Stimulated activated CD8-positive, alpha-beta memory T cell treated with anti-CD3 and anti-CD28 coated beads, Interleukin-12 subunit alpha, Interleukin-12 subunit beta, amount 100 ng/mL, for 4 hours (primary cell): ENCODE measurements at regions not wholly inside any gene's neighbourhood (a gene's known extent, or its start where the extent isn't known, plus 50 kb on each side); places are given as distances from the start of the nearest gene placed in this dataset.
A peak's percentile ranks its signal among the peaks of the same experiment; 100 is the strongest.
"Not testable (repeated sequence)": the region's sequence is repeated elsewhere in the genome, so short reads cannot be mapped to it uniquely, and the experiment has no call there.

Source experiments
- DNase-seq: peaks from one replicate; pipeline ENCODE4 v3.0.0-alpha.2; 2020; ENCODE audit warnings: low read depth

DNA sequence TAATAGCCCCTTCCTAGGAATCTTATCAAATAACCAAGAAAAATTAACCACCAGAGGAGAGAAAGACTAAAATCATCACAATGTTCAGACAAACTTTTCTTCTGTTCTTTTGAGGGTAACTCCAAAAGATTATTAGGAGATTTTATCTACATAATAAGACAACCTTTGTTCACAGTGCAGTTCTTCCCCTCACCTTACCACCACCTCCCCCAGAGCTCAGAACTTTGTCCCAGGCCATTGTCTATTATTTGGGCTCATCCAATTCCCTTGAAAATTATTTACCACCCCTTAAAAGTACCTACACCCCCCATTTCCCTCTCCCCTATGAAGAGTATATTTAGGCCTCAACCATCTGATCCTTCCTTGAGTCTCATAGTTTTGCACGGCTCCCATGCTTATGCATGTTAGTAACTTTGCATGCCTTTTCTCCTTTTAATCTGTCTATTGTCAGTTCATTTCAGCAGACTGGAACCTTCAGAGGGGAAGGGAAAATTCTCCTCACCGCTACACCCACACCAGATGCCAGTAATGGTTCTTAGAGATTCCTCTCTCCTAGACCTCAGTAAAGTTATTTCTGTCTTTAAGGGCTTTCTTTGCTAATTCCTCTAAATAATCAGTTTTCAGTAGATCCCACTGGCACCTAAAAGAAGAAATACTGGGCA lies 234.9 kb downstream of the SKIDA1 start:
- DNase-seq, result no peak

DNA sequence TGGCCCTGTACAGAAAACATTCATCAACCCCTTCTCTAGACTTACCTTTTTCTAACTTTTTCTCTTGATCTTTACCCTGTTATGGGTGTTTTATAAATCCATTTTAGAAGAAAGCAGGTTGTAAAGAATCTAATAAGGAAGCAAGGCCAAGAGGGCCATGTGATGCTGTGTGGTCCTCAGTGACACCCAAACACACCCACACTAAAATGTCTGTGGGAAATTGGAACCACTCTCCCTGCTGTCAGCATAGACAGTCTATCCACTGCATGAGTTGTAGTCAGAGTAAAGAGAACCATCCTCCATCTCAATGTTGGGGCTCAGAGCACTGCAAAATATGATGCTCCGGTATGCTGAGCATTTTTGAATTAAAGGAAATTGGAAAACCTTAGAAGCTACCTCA lies 235.5 kb downstream of the SKIDA1 start:
- DNase-seq, result no peak

DNA sequence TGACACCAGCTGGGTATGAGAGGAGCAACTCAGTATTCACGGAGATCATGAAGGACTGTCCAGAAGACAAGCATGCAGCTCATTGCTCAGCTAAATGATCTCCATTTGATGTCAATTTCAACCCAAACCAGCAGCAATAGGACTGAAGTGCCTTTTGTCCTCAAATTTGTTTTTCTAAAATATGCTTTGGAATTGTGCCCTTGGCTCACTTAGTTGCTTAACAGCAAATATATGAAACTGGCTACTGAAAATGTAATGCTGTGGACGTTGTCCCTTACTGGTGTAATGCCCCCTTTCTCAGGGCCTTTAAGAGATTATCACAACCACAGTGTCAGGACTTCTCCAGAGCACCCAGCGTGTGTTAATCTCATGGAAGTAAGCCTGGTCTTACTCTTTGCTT lies 236.2 kb downstream of the SKIDA1 start:
- DNase-seq, result no peak

DNA sequence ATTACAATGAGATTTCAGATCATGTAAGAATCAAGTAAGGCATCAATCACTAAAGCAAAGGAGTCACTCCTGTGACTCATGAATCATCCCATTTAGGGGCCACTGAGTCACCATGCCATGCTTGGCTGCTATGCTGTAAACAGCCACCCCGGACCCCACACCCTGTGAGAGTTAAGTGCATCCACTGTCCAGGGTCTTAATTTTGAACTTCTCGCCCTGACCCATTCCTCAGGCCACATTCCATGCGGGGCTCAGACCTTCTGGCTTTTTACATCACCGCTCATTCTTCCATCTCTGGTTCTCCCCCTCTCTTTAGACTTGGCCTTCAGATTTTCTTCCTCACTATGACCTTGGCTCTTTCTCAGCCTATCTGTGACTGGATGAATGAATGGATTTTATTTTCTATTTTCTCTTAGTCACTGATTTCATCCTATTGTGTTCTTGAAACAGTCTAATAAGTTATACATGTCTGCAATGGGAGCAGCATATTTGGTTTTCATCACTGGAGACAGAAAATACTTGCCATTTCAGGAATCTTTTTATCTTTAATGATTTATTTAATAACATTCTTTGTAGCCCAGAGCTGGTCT lies 239.6 kb downstream of the SKIDA1 start:
- DNase-seq, result no peak

DNA sequence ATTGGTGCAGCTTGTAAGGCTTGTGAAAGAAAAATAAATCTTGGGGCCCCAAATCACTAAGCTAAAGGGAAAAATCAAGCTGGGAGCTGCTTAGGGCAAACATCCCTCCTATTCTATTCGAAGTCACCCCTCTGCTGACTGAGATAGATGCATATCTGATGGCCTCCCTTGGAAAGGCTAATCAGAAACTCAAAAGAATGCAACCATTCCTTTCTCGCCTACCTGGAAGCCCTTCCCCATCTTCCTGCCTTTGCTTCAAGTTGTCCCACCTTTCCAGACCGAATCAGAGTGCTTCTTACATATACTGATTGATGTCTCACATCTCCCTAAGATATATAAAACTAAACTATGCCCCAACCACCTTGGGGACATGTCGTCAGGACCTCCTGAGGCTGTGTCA lies 240.3 kb downstream of the SKIDA1 start:
- no peak for DNase-seq

DNA sequence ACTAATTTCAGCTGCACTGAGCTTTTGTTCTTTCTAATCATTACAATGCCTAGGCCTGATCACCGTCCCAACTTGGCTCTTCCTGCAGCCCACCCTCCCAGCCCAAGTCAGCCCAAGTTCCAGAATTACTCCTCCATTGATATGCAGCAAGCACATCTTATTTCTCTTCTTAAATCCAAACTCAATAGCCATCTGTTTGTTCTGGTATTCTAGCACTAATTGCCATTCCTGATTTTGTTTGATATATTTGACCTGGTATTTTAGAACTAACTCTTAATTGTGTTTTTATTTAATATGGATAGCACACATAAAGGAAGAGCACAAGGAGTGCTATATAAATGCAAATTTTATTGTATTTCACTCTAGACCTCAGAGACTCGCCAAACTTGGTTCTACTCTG lies 241.2 kb downstream of the SKIDA1 start:
- no peak for DNase-seq

DNA sequence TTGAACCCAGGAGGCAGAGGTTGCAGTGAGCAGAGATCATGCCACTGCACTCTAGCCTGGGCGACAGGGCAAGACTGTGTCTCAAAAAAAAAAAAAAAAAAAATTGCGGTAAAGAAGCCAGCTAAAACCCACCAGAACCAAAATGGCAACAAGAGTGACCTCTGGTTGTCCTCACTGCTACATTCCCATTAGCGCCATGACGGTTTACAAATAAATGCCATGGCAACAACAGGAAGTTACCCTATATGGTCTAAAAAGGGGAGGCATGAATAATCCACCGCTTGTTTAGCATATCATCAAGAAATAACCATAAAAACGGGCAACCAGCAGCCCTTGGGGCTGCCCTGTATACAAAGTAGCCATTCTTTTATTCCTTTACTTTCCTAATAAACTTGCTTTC lies 242.4 kb downstream of the SKIDA1 start:
- DNase-seq, result not testable (repeated sequence)

DNA sequence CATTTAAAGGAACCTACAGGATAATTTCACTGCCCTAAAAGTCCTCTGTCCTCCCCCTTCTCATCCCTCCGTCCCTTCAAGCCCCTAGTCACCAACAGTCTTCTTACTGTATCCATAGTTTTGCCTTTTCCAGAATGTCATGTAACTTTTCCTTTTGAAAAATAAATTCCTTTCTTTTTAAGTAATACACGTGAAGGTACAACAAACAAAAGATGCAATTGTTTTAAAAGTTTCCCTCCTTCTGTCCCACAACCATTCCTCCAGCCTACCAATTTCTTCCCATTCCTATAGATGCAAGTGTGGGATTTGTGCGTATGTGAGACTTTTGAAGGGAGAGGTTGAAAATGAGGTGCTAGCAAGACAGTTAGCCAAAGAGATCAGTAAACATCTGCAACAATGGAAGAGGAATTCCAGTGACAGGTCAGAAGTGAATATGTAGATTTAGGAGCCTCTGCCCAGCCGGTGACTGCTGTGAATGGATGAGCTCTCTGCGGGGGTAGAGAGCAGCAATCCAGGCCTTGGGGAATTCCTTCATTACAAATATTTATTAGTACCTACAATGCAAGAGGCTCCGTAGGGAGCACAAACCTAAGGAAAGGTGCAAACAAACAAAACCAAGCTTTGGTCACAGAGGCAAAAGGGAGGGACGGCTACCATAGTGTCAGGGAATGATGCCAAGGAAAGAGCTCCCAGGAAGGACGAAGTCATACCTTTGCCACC lies 243.6 kb downstream of the SKIDA1 start:
- DNase-seq, result no peak

DNA sequence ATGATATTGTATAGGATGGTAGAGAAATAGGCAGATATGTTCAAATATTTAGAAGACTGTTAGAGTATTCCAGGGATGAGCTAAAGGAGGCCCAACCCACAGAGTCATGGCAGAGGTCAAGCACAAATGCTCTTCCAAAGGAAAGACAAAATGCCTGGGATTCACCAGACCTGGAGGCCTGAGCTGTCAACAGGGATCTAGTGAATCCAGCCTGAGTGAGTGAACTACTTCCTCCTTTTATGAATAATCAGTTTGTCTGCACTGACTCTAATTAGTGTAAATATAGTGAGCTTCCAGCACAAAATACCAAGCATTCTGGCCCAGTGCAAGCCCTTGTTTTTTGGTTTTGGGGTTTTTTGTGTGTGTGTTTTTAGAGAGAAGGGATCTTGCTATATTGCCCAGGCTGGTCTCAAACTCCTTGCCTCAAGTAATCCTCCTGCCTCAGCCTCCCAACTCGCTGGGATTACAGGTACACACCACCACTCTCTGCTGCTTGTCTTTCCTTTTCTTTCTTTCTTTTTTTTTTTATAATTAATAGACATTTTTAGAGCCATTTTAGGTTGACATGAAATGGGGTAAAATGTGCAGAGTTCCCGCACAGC lies 244.4 kb downstream of the SKIDA1 start:
- no peak for DNase-seq

DNA sequence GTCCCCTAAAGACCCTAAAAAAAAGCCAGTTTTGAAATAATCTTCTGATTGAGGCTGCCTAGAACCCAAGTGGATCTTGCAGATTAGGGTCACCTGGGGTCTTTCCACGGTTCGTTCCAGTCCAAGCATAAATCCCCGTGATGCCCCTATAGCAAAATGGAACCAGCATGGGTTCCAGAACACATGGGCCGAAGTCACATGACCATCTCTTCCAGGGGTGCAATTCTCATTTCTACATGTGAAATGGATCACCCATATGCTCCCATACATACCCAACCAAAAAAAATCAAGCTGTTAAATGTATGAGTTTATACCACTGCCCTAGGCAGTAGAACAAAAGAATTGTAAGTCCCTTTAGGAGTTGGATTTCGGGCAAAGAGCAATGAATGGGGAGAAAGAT lies 245.4 kb downstream of the SKIDA1 start:
- DNase-seq, result no peak

DNA sequence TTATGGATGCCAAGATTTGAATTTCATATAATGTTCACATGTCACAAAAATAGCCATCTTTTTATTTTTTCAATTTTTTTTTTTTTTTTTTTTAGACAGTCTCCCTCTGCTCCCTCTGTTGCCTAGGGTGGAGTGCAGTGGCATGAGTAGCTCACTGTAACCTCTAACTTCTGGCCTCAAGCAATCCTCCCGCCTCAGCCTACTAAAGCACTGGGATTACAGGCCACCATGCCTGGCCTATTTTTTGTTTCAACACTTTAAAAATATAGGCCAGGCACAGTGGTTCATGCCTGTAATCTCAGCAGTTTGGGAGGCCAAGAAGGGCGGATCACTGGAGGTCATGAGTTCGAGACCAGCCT lies 246.3 kb downstream of the SKIDA1 start:
- no peak for DNase-seq

DNA sequence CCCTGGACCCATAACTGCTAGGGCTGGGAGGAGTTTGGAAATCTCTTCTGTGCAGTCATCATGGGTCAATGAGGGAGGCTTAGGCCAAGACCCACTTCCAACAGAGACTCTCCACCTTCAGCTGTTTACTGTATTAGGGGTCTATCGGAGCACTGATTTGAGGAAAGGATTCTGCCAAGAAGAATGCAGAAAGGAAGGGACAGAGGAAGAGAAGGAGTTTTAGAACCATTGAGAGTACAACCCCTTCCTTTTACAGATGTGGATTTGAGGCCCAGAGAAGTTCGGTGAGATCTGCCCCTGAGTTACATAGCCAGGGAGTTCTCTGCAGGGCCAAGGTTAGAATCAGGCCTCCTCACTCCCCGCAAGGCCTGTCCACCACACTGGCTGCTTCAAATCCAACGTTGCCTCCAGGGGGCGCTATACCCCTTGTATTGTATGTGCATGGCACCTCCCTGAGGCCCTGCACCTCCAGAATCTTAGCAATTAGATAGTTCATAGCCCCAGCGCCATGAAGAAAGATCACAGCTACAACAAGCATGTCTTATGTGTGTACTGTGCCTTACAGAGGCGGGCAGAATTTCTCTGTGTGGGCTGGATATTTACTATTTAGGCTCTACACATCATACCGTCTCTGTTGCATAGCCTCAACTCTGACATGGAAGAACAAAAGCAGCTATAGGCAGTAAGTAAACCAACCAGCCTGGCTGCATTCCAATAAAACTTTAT lies 246.8 kb downstream of the SKIDA1 start:
- DNase-seq, result peak; percentile 1

DNA sequence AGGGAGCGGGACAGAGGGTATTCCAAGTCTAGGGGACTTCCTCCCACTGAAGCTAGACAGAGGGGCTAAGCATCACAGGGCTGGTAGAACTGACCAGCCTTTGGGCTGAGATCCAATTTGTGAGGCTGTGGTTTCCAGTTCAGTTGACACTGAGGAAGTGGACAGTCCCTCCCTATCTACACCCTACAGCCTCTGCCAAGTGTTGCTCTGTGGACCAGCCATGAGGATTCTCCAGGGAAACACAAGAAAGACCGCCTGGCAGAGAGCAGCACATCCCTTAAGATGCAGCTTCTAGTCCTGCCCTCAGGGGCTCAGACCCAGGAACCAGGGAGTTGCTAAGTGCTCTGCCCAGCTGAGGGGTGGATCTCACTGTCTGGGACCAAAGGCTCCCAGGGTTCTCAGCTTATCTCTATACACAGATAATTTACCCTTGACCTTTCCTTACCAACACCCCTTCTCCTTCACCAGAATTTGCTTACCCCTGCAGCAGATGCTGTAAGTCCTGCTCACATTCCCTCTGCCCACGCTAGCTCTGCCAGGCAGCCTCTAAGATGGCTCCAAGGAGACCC lies 252.0 kb downstream of the SKIDA1 start:
- DNase-seq, result no peak

DNA sequence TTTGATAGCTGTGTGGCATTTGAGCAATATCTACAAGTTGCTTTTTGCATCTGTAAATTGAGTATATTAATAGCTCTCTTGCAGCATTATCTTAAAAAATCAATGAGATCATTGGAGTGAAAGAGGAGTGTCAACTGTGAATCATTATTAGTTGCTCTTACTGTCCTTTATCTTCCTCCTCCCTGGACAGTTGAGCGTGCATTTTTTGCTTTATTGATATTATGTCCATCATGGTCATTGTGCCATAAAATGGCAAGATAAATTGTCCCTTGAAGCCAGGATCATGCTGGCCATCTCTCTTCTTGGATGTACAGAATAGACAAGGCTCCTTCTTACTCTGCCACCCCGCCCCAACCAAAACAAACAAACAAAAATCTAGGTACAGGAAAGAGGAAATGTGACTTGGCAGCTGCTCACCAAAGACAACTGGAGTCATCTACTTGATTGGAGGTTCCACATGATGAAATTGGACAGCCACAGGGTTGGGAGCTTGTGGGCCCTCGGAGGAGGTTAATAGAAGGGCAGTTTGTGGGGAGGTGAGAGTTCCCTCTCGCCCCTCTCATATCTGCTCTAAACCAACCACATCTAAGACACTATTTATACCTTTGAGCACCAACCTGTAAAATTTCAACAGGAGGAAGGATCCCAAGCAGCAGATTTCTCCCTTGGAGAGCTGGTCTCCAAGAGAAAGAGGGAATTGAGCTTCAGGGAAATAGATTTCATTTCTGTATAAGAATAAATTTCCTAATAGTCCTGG lies 252.7 kb downstream of the SKIDA1 start:
- no peak for DNase-seq

DNA sequence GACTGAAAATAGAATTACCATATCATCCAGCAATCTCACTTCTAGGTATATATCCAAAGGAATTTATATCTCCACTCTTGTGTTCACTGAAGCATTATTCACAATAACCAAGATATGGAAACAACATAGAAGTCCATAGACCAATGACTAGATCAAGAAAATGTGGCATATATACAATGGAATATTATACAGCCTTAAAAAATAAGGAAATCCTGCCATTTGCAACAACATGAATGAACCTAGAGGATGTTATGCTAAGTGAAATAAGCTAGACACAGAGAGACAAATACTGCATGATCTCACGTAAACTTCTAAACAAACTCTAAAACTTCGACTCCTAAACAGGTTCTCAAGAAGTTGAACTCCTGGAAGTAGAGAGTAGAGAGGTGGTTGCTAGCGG lies 254.5 kb downstream of the SKIDA1 start:
- no peak for DNase-seq

DNA sequence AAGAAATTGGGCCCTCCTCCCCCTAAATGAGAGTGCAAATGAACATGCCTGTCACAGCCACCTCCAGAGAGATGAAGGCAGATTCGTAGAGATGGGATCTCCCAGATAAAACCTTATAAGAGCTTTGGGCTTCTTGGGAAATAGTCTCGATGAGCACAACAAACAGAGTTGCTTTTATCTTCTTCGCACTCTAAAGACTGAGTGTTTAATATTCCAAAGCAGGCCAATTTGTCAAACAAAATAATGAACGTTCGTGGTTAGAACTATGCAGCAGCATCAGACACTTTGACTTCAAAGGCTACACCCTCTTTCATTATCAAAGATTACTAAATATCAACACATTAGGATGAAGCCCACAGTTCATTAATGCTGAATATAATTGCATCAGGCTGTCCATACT lies 256.2 kb downstream of the SKIDA1 start:
- no peak for DNase-seq

DNA sequence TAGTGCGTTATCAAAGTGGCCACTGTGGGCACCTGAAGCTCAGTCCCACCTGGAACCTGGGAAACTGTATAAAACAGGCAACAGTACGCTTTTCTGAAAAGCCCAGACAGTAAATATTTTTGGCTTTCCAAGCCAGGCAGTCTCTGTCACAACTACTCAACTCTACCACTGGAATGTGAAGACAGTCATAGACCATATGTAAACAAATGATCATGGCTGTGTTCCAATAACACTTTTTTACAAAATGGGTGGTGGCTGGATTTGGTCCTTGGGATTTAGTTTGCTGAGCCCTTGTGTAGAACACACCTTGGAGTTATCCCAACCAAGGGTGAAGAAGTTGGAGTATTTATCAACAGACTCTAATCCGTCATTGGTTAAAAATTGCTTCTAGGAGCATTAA lies 259.9 kb downstream of the SKIDA1 start:
- no peak for DNase-seq

DNA sequence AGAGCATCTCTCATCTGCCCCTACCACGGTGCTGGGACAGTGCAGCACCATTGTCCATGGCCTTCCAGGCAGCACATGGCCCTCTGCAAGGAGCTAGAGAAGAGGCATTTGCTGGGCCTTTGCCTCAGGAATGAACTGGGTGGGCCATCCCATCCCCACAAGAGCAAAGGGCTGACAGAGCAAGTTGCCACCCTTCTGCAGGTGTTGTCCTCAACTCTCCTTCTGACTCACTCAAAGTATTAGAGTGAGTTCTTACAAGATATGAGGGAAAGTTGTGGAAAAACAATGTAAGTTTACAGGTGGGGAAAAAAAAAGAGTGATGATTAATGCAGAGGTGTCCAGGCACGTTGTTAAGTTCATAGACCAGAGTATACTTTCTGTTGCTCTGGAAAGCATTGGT lies 261.2 kb downstream of the SKIDA1 start:
- no peak for DNase-seq

DNA sequence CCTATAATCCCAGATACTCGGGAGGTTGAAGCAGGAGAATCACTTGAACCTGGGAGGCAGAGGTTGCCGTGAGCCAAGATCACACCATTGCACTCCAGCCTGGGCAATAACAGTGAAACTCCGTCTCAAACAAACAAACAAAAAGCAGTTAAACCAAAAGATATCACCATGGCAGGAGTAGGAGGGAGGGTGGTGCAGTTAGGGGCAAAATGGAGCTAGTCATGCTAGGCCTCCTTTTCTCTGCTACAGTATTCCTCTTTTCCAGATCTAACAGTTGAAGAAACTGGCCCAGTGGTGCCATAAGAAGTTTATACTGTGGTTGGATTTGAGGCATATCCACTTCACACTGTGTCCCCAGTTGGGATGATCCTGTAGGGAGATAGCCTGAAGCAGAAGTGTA lies 261.6 kb downstream of the SKIDA1 start:
- no peak for DNase-seq

DNA sequence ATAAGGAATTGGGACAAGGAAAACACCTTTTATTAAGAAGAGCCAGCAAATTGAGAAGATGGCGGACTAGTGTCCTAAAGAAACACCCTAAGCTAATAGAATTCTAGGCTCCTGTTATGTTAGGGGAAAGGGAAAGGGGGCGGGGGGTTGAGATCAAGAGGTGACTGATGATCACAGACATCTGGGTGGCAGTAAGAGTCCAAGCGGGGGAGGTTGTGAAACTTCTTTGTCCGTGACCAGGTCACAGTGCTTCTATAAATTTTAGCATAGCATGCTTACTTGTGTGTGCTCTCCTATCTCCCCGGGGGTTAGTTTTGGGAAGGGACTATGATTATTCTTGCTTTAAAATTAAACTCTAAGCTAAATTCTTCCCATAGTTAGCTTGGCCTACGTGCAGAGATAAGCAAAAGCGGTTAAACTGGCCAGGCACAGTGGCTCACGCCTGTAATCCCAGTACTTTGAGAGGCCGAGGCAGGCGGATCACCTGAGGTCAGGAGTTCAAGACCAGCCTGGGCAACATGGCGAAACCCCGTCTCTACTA lies 262.1 kb downstream of the SKIDA1 start:
- no peak for DNase-seq

DNA sequence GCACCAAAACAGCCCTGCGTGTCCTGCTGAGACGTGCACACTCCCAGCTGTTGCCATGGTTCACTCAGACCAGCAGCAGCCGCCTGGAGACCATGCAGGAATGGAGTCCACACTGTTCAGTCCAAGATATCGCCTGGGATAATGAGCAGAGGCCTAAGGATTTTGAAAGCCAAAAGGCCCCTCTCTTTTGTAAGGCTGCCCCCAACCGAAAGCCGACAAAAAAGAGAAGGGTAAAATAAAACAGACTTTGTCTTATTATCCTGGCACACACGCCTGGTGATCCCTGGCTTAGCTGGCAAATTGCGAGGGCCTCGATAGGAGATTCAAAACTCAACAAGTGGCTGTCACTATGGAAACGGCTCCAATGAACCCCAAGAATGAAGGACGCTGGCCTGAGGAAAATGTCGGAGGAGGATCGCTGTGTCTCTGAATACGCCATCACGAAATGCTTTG lies 263.6 kb downstream of the SKIDA1 start:
- no peak for DNase-seq
